HG03520 (cell line): ENCODE measurements at regions not wholly inside any gene's neighbourhood (a gene's known extent, or its start where the extent isn't known, plus 50 kb on each side); places are given as distances from the start of the nearest gene placed in this dataset.

ENCODE experiments used
- ATAC-seq: cut with Tn5 transposase; IDR thresholded peaks from one replicate; pipeline ENCODE4 v1.9.1; 2021; ENCODE audit warnings: mild to moderate bottlenecking, moderate library complexity; ENCODE audit not compliant: unreplicated experiment

DNA sequence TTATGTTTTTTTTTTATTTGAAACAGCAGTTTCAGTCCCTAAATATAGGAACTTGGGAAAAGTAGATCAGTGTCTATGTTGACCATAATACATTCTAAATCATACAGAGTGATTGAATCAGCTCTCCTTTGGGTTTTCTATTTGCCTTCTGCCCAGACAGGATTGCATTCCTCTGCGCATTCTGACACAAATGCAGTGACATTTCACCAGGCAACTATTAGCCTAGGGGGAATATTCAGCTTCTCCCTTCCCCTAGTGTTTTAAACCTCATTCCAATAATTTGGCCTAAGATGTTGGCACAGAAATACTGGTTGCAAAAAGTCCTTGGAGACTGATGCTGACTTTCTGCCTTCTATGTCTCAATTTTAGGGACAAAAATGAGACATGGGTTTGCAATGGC is 172.8 kb downstream of the PTGER3 start:
- no peak for ATAC-seq

DNA sequence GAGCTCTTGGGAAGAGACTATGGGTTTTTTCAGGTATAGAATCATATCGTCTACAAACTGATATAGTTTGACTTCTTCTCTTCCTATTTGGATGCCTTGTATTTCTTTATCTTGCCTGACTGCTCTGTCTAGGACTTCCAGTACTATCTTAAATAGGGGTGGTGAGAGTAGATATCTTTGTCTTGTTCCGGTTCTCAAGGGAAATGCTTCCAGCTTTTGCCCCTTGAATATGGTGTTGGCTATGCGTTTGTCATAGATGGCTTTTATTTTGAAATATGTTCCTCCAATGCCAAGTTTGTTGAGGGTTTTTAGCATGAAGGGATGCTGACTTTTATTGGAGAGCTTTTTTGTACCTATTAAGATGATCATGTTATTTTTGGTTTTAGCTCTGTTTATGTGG is 170.3 kb downstream of the PTGER3 start:
- no peak for ATAC-seq

DNA sequence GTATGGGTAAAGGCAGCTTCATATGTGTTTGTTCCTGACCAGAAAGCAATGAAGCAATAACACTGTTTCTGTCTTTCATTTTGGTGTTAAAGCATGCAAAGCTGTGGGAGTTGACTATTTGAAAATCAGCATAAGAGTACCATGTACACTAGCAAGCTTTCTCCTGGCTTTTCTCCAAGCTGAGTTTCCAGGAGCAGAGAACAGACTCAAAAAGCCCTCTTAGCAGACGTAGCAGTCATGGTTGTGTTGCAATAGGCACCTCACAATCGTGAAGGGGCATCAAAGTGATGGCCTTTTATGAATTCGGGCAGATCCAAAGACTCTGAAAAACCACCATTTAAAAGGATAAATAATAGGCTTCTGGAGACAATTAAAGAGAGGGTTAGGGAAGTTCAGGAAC is 159.7 kb downstream of the PTGER3 start:
- ATAC-seq = no peak

DNA sequence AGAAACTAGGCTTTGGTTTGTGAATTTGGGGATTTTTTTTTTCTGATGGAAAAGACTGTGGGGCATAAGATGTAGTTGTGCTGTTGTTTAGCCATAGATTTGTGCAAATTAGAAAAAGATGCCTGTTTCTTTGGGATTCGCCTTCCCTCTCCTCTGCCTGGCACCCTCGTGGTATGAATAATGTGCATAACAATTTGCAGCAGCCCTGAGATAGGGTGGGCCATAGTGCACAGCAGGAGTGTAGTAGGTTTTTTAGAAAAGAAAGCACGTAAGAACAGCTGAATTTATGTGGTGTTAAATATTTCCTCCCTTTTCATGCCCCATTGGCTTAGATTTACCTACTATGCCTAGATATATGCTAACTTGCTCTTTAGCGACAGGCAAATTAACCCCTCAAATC is 158.9 kb downstream of the PTGER3 start:
- no peak for ATAC-seq

DNA sequence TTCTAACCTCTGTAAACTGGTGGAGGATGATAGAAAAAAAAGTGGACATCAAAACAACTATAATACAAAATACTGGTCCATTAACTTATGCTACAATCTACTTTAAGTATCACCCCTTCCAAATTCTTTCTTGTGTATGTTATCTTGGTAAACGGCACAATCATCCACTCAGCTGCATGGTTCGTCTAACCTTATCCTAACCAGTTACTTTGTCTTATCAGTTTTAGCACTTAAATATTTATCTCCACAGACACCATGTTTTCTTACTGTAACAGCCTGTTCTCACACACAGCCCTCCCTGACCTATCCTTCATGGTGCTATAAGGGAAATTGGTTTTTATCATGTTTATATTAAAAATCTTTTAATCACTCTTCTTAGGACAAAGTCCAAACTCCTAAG is 157.2 kb downstream of the PTGER3 start:
- ATAC-seq = no peak

DNA sequence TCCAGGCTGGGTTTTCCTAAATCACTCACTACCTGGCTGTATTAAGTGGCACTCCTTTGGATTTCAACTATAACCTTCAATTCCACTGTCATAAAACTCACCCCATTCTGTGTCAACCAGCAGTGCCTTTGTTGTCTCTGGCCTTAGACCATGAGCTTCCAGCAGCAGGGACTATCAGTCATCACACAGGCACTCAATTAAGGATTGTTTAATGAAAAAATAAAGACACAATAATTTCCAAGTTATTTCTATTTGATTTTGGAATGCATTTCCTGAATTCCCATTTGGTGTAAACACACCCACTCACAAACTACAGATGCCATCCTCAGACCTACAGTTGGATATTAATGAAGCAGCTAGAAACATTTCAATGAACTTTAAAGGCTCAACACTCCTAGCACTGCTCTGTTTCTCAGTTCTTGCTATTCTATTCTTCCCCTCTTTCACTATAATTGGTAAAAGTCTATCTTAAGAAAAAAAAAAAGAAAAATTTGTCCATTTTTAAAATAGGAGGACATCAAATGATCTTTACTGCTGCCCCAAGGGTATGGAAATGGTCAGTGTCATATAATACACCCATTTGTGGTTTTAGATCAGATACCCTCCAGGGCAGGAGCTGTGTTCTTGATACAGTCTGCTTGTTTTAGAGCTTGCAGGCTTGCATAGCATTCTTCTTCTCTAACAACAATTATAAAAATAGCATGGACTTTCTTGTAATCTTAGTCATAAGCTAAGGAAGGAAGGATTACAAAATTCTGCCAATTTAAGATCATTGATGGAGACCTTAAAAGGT is 156.4 kb downstream of the PTGER3 start:
- no peak for ATAC-seq

DNA sequence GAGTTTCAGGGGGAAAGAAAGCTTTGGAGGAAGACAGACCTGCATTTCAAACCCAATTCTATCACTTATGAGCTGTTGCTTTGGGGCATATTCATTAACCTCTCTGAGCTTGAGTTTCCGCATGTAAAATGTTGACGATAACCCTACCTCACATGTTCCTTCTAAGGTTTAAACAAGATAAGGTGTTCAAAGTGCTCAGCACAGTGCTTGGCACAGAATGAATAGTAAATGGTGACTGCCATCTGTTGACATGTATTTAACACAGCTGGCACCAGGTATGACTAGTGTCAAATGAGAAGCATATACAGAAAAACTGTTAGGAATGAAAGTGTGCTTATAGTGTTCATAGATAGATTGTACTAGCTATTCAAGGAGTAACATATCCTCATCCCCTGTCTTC is 155.5 kb downstream of the PTGER3 start:
- no peak for ATAC-seq

DNA sequence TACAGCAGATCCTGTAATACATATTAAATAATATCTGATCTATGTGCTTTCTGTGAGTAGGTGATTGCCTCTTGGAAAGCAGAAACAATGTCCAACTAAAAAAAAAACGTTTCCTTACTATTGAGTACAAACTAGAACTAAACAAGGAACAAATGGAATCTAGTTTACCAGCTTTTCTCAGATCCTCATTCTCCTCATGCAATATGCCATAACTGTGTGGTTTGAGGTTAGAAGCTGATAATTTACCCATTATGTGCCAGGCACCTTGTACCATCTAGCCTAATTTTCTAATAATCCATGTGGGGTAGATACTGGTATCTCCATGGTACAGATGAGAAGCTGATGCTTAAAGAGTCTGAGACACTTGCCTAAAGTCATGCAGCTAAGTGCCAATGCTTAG is 154.7 kb downstream of the PTGER3 start:
- no peak for ATAC-seq

DNA sequence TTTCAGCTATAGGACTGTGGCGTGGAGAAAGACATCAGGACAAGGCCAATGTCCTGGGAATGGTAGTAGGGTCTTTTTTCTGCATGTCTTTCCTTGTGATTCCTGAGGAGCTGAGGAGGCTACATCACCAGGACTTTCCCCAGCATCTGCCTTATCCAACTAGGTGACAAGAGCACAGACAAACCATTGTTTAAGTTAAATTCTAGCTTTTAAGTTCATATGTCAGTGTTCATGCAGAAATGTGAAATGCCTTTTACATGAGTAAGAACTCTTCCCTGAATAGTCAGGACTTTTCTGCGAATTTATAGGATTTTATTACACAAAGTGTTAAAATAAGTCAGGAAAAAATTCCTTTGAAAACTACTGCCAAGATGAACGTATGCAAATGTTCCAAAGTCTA is 154.2 kb downstream of the PTGER3 start:
- ATAC-seq = no peak

DNA sequence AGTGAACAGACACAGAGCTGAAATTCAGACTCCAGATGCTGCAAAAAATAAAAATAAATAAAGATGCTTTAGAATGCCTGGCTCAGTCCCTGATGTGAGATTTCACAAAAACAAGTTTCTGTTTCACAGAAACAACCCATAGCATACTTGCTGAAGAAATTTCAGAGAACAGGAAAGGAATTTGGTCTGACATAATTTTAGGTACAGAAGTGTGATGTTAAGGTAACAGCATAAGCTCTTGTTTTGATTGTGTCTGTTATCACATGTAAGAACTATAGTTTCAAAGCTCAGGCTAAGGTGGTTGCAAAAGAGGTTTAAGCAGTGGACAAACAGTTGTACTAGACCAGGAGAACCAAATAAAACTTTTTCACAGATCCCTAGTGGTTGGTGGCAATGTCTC is 152.1 kb downstream of the PTGER3 start:
- no peak for ATAC-seq

DNA sequence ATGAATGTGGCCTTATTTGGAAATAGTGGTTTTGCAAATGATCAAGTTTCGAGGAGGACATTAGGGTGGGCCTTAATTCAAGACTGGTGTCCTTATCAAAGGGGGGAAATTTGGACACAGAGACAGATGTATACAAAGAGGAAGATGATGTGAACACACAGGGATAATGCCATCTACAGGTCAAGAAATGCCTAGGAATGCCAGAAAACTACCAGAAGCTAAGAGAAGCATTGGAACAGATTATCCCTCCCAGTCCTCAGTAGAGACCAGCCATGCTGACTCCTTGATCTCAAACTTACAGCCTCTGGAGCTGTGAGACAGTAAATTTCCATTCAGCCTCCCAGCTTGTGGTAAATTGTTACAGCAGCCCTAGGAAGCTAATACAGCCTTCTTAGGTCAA is 151.4 kb downstream of the PTGER3 start:
- ATAC-seq = no peak

DNA sequence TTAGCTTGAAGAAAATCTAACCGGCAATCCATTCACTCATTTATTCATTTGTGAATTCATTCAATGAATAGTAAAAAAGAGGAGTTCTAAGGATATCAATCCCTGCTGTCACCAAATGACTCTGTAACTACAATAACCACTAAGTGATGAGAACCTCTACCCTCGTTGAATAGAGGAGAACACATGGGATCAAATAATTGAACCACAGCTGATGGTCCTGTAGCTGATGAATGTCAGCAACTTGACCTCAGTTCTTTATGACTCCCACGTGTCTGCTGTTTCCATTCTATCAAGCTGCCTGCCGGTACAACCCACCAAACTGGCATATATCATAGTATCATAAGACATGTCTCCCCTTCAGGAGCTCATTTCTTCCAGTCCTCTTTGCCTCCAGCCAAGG is 150.3 kb downstream of the PTGER3 start:
- ATAC-seq = no peak

DNA sequence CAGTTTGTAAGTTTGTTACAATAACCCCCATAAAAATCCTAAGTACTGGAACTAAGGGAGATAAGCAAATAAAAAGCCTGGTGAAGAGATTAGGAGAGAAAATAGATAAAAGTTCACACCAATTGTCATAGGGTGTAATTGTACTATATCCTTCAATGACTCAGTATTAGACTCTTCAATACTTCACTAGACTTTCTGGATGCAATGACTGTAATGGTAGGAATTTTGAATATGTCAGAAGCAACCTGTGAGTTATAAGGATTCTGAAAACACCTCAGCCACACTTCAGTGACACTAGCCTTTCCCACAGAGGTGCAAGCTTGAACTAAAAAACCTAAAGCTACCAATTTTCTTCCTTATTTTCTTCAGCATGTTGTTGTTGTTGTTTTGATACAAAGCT is 147.9 kb downstream of the PTGER3 start:
- no peak for ATAC-seq

DNA sequence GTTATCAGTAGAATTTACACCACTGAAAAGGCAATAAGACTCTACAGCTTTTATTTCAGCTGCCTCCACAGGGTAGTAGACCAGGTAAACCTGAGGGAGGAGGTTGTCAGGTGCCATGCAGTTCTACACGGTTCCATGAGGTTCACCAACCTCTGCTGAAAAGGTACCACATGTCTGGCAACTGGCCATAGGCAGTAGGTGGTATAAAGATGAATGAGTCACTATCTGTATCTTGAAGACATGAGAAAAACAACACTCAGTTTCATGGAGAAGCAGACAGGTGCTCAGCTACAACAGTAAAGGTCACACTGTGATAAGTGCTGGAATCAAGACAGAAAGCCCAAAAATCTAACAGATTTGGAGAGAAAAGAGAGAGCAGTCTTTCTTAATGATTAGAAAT is 145.4 kb downstream of the PTGER3 start:
- ATAC-seq = no peak

DNA sequence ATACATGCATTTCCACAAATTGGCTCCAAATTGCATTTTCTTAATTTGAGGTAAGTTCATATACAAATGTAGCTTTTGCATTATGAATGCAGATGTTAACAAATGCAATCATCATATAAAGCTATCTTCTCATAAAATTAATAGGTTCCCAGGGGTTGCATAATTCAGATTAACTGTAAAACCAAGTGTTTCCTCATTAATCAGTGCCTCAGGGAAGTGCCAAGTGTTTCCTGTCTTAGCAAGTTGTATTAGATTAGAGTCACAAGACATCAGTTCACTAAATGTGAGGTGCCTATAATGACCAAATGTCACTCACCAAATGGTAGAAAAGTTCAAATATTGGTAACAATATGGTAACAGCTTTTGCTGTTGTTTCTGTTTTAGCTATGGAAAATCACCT is 140.8 kb downstream of the PTGER3 start:
- no peak for ATAC-seq

DNA sequence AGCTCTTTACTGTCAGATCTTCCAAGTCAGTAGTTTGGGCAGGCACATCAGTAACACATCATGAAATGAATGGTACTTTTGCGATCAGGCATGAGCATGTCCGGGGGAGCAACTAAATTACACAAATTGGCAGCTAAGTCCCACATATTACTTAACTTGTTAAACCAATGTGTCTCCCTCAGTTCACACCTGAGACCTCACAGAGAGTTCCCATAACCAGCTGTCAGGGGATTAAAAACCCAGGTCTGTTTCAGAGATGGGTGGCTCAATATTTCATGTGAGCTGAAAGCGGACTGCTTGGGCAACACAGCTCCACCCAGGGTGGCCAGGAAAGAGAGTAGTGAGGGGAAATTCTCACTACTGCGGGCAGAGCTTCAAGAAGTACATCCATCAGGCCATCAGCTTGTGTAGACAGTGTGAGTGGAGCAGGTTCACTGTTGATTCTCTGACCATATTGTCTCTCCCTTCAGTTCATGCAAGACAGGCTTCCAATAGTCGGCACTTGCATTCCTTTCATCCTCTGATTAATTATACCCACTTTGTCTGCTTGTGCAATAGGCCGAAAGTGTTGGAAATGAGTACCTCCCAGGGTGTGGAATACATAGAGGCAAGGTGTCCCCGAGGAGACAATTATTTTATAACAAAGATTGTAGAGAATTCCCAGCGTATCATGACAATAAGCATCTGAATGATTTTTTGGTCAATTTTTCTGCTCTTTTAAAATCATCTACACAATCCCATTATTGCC is 139.9 kb downstream of the PTGER3 start:
- ATAC-seq = no peak

DNA sequence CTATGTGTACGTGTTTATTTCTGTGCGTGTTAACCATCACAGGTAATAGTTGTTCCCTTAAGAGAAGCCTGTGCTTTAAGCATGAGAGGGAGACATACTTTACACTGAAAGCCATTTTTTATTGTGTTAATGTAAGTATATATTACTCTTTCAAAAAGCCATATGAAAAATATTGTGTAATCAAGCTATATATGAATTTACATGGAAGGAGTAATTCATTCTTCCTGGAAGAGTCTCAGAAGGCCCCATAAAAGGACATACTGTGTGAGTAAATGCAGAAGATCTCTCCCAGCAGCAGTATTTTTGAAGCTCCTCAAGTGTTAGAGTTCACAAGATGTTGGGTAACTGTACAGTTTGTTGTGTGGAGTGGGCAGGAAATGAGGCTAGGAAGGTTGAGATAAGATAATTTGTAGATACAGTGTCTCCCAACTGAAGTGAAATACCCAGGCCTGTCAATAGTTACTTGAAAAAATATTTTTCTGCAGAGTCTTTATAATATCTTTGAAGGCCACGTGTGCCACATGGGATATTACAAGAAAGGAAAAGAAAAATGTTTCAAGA is 138.3 kb downstream of the PTGER3 start:
- no peak for ATAC-seq

DNA sequence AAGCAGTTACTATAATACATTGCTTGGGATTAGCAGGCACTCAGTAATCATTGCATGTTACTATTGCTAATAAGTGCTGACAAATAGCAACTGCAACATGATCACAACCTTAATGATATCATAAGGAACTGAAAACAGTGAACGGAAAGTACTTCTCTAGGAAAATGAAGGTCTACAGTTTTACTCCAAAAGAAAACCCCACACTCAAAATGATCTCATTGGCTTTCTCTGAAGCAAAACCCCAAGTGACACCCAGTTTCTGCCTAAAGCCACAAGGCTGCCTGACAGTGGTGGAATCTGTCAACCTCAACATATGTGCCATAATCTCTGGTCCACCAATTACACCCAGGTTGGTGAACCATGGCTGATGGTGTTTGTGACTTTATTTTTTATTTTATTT is 137.6 kb downstream of the PTGER3 start:
- ATAC-seq = no peak

DNA sequence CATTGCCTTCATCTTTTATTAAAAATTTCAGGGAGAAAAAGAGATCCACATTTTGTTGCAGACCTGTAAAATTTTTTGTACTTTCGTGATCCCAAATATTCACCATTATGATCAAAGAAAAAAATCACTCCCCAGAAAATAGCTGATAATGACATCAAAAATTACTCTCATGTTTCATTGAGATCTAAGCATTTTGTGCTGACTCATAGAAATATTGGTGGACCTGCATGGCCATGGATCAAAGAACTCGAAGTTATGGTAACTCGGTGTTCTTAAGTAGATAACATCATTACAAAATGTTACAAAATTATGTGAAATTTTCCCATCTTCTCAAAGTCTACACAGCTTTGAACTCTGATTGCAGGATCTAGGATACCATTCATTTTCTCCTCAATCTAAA is 135.8 kb downstream of the PTGER3 start:
- ATAC-seq = no peak

DNA sequence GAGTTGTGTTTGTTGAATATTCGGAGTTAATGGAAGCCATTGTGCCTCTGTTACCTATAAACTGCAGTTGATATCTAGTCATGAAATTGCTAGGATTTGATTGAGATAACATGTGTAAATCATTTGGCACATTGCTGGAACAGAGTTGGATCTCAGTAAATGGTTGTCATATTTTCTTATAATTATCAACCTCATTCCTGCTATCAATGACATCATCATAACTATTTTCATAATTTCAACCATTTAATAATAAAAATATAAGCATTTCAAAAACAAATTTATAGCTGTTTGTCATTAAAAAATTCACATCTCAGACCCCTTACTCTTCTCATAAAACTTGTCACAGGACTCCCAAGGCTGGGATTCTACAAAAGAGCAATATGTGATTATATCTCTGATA is 133.4 kb downstream of the PTGER3 start:
- ATAC-seq = no peak

DNA sequence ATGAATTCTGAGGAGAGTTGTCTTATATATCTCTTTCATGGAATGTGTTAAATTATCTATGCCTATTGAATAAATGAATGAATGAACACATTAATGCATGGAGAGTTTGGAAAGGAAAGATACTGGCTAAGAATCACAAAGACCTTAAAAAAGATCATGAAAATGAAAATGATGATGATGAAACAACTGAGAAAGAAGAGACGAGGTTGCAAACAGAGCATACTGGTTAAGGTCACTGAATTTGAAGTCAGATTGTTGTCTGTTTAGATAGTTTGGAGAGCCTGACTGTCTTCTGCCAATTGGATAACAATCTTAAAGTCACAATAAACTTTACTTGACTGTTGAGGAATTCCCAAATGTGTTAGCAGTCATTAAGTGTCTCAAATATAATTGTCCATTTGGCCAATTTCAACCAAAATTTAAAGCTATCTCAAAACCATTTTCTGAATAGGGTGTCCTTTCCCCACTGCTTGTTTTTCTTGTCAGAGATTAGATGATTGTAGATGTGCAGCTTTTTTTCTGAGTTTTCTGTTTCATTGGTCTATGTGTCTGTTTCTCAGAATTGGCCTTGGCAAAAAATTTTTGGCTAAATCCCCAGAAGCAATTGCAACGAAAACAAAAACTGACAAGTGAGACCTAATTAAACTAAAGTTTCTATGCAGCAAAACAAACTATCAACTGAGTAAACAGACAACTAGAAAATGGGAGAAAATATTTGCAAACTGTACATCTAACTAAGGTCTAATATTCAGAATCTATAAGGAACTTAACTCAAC is 132.2 kb downstream of the PTGER3 start:
- ATAC-seq = no peak

DNA sequence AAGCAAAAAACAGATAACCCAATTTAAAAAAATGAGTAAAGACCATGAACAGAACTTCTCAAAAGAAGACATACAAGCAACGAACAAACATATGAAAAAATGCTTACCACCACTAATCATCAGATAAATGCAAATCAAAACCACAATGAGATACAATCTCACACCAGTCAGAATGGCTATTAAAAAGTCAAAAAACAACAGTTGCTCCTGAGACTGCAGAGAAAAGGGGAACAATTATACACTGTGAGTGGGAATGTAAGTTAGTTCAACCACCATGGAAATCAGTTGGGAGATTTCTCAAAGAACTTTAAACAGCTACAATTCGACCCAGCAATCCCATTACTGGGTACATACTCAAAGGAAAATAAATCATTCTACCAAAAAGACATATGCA is 131.6 kb downstream of the PTGER3 start:
- no peak for ATAC-seq
